Activated T-helper 1 cell treated with anti-CD3 and anti-CD28 coated beads, Interleukin-12 subunit alpha, Interleukin-12 subunit beta, Interleukin-2, Interleukin-4 antibody, amounts not matched to agents 30 ng/mL and 10 ng/mL and 1 ng/mL, durations not matched to agents 14 hours and 24 hours and 36 hours (primary cell): ENCODE measurements at regions not wholly inside any gene's neighbourhood (a gene's known extent, or its start where the extent isn't known, plus 50 kb on each side); places are given as distances from the start of the nearest gene placed in this dataset.

Experiments used
- DNase-seq: peaks from one replicate; pipeline ENCODE4 v3.0.0; 2021; ENCODE audit warnings: low spot score
- H3K27ac Mint-ChIP-seq: one replicate; pipeline ENCODE4 v1.8.0; 2021; ENCODE audit warnings: mild to moderate bottlenecking, mixed read lengths
- H3K27me3 Mint-ChIP-seq: one replicate; pipeline ENCODE4 v1.8.0; 2022; ENCODE audit warnings: mild to moderate bottlenecking, moderate library complexity, mixed read lengths; ENCODE audit not compliant: insufficient read depth
- H3K36me3 Mint-ChIP-seq: one replicate; pipeline ENCODE4 v1.8.0; 2021; ENCODE audit warnings: low read depth, mixed read lengths
- H3K4me1 Mint-ChIP-seq: one replicate; pipeline ENCODE4 v1.8.0; 2021; ENCODE audit warnings: low read depth, mixed read lengths
- H3K4me3 Mint-ChIP-seq: one replicate; pipeline ENCODE4 v1.8.0; 2021; ENCODE audit warnings: mild to moderate bottlenecking, moderate library complexity, mixed read lengths
- H3K9me3 Mint-ChIP-seq: one replicate; pipeline ENCODE4 v1.8.0; 2021; ENCODE audit warnings: mixed read lengths
- intact Hi-C: fragments of 100-400 bp; cut with micrococcal nuclease; formaldehyde crosslinking; loops from one replicate; pipeline ENCODE4 v1.15.1; 2024

GRCh38 chr10:44326474-44327030 is 58.3 kb downstream of the CXCL12 start:
- DNase-seq = no peak
- no peaks in the 10 kb centered on the region for H3K27me3 Mint-ChIP-seq
- H3K27ac Mint-ChIP-seq = no peak overlapping the region
- no peaks in the 10 kb centered on the region for H3K36me3 Mint-ChIP-seq
- H3K4me1 Mint-ChIP-seq = no peaks in the 10 kb centered on the region
- H3K9me3 Mint-ChIP-seq = no peaks in the 10 kb centered on the region
- intact Hi-C loops = no loop called here
- H3K4me3 Mint-ChIP-seq = no peak overlapping the region

- intact Hi-C loops = no loop called here
- no peak overlapping the region for H3K4me3 Mint-ChIP-seq
- no peak overlapping the region for H3K27ac Mint-ChIP-seq
- H3K36me3 Mint-ChIP-seq = no peaks in the 10 kb centered on the region
- H3K4me1 Mint-ChIP-seq = no peaks in the 10 kb centered on the region
- H3K9me3 Mint-ChIP-seq = no peaks in the 10 kb centered on the region
- H3K27me3 Mint-ChIP-seq = no peaks in the 10 kb centered on the region
- no peak for DNase-seq
Observed at GRCh38 chr10:44325596-44326307, 59.1 kb downstream of the CXCL12 start.

GRCh38 chr10:44325157-44325556 is 59.7 kb downstream of the CXCL12 start:
- H3K27me3 Mint-ChIP-seq = no peaks in the 10 kb centered on the region
- DNase-seq = no peak
- intact Hi-C loops = no loop called here
- H3K4me1 Mint-ChIP-seq = no peaks in the 10 kb centered on the region
- H3K4me3 Mint-ChIP-seq = no peak overlapping the region
- H3K27ac Mint-ChIP-seq = no peak overlapping the region
- H3K9me3 Mint-ChIP-seq = no peaks in the 10 kb centered on the region
- H3K36me3 Mint-ChIP-seq = no peaks in the 10 kb centered on the region

- H3K27me3 Mint-ChIP-seq = peaks cover under 1% of the 10 kb centered on the region
Observed at GRCh38 chr10:44323838-44324237, 61.1 kb downstream of the CXCL12 start.

GRCh38 chr10:44322137-44322536 is 62.8 kb downstream of the CXCL12 start:
- no peak for DNase-seq
- intact Hi-C loops = no loop called here
- Mint-ChIP-seq H3K27me3 (peaks cover 2% of the 10 kb centered on the region), H3K9me3 (no peaks in the 10 kb centered on the region), H3K27ac (no peak overlapping the region), H3K4me3 (no peak overlapping the region), H3K36me3 (no peaks in the 10 kb centered on the region), H3K4me1 (no peaks in the 10 kb centered on the region)

More at GRCh38 chr10:44323838-44324237, 61.1 kb downstream of the CXCL12 start:
- no peak for DNase-seq
- H3K4me3 Mint-ChIP-seq = no peak overlapping the region
- H3K36me3 Mint-ChIP-seq = no peaks in the 10 kb centered on the region
- no peak overlapping the region for H3K27ac Mint-ChIP-seq
- no peaks in the 10 kb centered on the region for H3K9me3 Mint-ChIP-seq
- H3K4me1 Mint-ChIP-seq = no peaks in the 10 kb centered on the region
- intact Hi-C loops = no loop called here

GRCh38 chr10:44320756-44321155 is 64.1 kb downstream of the CXCL12 start:
- Mint-ChIP-seq H3K4me1 (no peaks in the 10 kb centered on the region), H3K36me3 (no peaks in the 10 kb centered on the region), H3K27me3 (peaks cover 2% of the 10 kb centered on the region), H3K27ac (no peak overlapping the region), H3K9me3 (no peaks in the 10 kb centered on the region), H3K4me3 (no peak overlapping the region)
- intact Hi-C loops = no loop called here
- no peak for DNase-seq

DNA sequence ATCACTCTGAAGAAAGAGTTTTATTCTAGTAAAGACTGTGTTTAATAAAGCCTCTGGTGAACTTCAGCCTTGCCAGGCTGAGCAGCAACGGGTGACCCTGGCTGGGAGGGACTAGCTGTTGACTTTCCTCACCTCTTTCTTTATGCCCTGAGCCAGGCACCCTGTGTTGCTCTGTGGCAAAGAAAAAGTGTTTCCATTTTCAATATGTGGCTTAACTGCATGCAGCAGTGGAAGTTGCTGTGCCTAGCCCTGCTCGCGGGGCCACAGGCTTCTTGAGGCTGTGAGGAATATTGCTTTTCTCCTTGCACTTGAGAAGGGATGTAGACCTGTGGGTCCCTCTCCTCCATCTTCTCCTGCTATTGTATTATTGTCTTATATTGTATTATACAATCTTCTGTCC is 67.0 kb downstream of the CXCL12 start:
- Mint-ChIP-seq H3K27ac (no peak overlapping the region), H3K27me3 (peaks cover 5% of the 10 kb centered on the region), H3K36me3 (no peaks in the 10 kb centered on the region), H3K4me1 (no peaks in the 10 kb centered on the region), H3K4me3 (no peak overlapping the region), H3K9me3 (no peaks in the 10 kb centered on the region)
- DNase-seq = no peak
- intact Hi-C loops = no loop called here

GRCh38 chr10:44316922-44317215 is 68.0 kb downstream of the CXCL12 start:
- Mint-ChIP-seq H3K4me3 (no peak overlapping the region), H3K36me3 (no peaks in the 10 kb centered on the region), H3K9me3 (no peaks in the 10 kb centered on the region), H3K27ac (no peak overlapping the region), H3K27me3 (peaks cover 7% of the 10 kb centered on the region), H3K4me1 (no peaks in the 10 kb centered on the region)
- DNase-seq = no peak
- intact Hi-C loops = no loop called here

DNA sequence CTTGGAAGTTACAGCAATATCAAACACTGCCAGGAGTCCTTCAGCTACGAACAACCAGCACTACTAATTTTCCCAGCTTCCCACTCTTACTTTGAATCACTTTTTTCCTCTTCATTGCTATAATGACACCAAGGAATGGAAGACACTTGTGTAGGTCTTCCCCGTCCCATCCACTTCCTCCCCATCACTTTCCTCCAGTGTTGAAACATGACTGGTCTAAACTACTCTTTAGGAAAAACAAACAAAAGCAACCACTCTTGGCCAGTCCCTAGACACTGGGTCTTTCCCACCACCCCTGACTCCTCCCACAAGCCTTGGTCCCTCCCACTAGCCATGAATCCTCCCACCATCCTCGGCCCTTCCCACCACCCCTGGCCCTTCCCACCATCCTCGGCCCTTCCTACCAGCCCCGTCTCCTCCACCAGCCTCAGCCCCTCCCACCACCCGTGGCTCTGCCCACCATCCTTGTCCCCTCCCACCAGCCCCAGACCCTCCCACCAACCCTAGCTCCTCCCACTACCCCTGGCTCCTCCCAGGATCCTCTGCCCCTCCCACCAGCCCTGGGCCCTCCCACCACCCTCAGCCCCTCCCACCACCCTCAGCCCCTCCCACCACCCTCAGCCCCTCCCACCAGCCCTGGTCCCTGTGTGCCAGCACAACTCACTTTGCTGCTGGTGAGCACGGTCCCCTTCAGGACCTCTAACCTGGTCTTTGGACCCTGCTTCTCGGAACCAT is 68.5 kb downstream of the CXCL12 start:
- no peaks in the 10 kb centered on the region for H3K36me3 Mint-ChIP-seq
- H3K4me1 Mint-ChIP-seq = peaks cover 2% of the 10 kb centered on the region
- no peak for DNase-seq
- H3K27ac Mint-ChIP-seq = no peak overlapping the region
- no peak overlapping the region for H3K4me3 Mint-ChIP-seq
- no peaks in the 10 kb centered on the region for H3K9me3 Mint-ChIP-seq
- intact Hi-C loops = no loop called here
- H3K27me3 Mint-ChIP-seq = peaks cover 7% of the 10 kb centered on the region

GRCh38 chr10:44314802-44315460 is 70.0 kb downstream of the CXCL12 start:
- peaks cover 5% of the 10 kb centered on the region for H3K4me1 Mint-ChIP-seq
- no peak for DNase-seq
- H3K27me3 Mint-ChIP-seq = peaks cover 7% of the 10 kb centered on the region
- intact Hi-C loops = no loop called here
- H3K4me3 Mint-ChIP-seq = no peak overlapping the region
- H3K36me3 Mint-ChIP-seq = no peaks in the 10 kb centered on the region
- H3K27ac Mint-ChIP-seq = no peak overlapping the region
- no peaks in the 10 kb centered on the region for H3K9me3 Mint-ChIP-seq

- Mint-ChIP-seq H3K36me3 (no peaks in the 10 kb centered on the region), H3K27ac (no peak overlapping the region), H3K9me3 (no peaks in the 10 kb centered on the region), H3K4me1 (peaks cover 5% of the 10 kb centered on the region), H3K27me3 (peaks cover 5% of the 10 kb centered on the region), H3K4me3 (no peak overlapping the region)
- DNase-seq = no peak
- intact Hi-C loops = no loop called here
Observed at GRCh38 chr10:44313761-44314165, 71.1 kb downstream of the CXCL12 start.

DNA sequence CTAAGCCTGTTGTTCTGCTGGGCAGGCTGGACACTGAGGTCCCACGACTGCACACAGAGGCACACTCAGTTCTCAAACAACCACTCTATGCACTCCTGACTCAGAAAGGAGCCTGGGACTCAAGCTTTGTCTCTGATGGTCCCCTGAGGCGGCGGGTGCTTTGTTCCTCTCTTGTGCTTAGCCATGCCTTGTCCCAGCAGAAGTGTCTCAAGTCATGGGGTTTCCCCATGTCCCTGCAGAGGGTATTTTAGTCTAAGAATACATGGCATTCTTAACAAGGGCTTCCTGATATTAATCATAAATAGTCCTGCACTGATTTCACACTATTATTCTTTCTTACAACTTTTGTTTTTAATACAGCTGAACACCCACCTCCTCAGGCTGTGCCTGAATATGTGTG is 72.5 kb downstream of the CXCL12 start:
- Mint-ChIP-seq H3K27ac (no peak overlapping the region), H3K27me3 (peaks cover 5% of the 10 kb centered on the region), H3K4me1 (peaks cover 5% of the 10 kb centered on the region), H3K9me3 (no peaks in the 10 kb centered on the region), H3K36me3 (no peaks in the 10 kb centered on the region), H3K4me3 (no peak overlapping the region)
- intact Hi-C loops = no loop called here
- DNase-seq = no peak

- Mint-ChIP-seq H3K4me3 (no peak overlapping the region), H3K36me3 (no peaks in the 10 kb centered on the region), H3K4me1 (peaks cover 5% of the 10 kb centered on the region), H3K9me3 (no peaks in the 10 kb centered on the region), H3K27me3 (peaks cover 5% of the 10 kb centered on the region), H3K27ac (no peak overlapping the region)
- intact Hi-C loops = loop anchor here (1.0 kb wide), 1 partner anchor 621 kb away; no protein-coding TSS in a partner anchor
- DNase-seq = no peak
Observed at GRCh38 chr10:44311563-44312051, 73.3 kb downstream of the CXCL12 start.
